ENCODE measurements at regions not wholly inside any gene's neighbourhood (a gene's known extent, or its start where the extent isn't known, plus 50 kb on each side); places are given as distances from the start of the nearest gene placed in this dataset.
"Not testable (repeated sequence)": the region's sequence is repeated elsewhere in the genome, so short reads cannot be mapped to it uniquely, and the experiment has no call there.

DNA sequence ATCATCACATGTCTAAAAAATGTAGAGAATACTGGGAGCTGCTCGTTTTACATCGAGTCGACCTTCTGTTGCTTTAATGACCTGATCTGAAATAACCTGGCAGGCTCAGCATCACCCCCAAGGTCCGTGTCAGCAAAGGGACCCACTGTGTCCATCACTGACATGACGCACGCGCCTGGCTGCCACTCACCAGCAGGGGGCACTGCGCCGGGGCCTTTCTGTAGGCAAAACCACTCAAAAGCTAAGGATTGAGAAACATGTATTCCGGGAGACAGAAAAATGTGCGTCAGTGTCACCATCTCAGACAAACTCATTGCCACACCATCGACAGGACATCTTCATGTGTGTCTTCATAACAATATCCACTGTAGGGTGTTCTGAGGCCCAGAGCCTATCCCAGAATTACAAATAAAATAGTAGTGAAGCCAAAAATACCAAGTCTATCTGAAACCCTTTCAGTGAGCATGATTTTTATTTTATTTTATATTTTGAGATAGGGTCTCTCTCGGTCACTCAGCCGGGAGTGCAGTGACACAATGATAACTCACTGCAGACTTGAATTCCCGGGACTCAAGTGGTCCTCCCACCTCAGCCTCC is 130.3 kb upstream of the LSM14A start:
- DNase-seq, result no peak

DNA sequence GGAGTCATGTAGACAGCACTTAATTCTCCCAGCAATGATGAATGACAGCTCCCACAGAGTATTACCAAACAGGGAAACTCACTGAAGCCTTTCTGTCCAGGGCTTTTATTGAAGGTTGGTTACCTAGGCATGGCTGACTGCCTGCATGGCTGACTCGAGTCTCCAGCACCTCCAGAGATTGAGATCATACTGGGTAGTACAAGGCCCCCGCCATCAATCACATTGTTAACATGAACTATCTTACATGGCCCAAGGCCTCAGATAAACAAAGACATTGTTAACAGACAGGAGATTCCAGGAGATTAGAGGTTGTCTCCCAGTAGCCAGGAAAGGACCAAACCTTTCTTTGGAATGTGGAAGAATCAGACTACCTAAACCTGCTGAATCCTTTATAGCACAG is 128.3 kb upstream of the LSM14A start:
- DNase-seq, result no peak

DNA sequence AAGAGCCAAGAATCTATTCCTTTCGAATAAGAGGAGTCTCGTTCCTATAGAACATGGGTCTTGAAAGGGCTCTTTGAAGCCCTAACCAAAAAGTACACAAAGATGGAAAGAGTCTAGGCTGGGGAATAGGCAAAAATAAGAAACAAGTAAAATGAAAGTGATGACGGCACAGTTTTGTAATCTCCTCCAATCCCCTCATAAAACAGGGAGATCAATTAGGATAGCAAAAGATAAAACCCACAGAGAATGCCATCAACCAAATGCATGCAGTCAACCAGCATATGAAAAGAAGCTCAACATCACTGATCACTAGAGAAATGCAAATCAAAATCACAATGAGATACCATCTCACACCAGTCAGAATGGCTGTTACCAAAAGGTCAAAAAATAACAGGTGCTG is 122.4 kb upstream of the LSM14A start:
- no peak for DNase-seq

DNA sequence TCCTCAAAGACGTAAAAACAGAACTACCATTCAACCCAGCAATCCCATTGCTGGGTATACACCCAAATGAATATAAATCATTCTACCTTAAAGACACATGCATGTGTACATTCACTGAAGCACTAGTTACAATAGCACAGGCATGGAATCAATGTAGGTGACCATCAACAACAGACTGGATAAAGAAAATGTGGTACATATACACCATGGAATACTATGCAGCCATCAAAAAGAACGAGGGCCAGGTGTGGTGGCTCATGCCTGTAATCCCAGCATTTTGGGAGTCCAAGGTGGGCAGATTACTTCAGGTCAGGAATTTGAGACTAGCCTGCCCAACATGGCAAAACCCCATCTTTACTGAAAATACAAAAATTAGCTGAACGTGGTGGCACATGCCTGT is 121.9 kb upstream of the LSM14A start:
- not testable (repeated sequence) for DNase-seq

DNA sequence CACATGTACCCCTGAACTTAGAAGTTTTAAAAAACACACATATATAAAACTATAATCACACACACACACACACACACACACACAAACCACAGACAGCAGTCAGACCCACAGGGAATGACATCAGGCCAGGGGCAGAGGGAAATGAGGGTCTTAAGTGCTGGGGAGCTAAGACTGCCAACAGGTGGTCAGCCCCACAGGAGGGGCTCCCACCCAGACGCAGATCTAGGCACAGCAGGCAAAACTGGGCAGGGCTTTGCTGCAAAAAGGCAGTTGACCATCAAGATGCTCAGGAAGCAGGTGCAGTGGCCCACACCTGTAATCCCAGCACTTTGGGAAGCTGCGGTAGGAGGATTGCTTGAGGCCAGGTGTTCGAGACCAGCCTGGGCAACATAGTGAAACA is 121.0 kb upstream of the LSM14A start:
- no peak for DNase-seq

DNA sequence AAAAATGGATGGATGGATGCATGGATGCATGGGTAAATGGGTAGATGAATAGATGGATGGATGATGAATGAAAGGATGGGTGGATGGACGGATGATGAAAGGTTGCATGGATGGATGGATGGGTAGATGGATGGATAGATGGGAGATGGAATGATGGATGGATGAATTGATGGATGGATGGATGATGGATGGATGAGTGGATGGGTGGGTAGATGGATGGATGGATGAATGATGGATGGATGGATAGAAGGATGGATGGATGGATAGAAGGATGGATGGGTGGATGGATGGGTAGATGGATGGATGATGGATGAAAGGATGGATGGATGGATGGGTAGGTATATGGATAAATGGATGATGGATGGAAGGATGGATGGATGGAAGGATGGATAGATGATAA is 115.1 kb upstream of the LSM14A start:
- DNase-seq, result no peak

DNA sequence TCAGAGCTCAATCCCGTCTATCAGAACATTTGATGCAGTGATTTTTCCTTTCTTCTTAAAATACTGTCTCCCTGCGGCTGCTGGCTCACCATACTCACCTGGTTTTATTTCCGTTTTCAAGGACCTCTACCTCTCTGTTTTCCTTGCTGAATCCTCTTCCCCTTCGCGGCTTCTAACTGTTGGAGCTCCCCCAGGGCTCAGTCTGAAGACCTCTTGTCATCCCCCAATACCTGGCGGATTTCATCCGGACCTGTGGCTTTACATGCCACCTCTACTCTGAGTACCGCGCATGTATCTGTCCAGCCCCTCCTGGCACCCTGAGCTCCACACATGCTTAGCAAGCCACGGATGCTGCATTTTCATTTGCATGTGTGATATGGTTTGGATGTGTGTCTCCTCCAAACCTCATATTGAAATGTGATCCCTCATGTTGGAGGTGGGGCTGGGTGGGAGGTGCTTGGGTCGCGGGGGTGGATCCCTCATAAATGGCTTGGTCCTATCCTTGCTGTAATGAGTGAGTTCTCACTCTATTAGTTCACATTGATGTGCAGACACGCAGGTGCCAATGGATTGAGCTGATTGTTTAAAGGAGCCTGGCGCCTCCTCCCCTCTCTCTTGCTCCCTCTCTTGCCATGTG is 106.2 kb upstream of the LSM14A start:
- no peak for DNase-seq

DNA sequence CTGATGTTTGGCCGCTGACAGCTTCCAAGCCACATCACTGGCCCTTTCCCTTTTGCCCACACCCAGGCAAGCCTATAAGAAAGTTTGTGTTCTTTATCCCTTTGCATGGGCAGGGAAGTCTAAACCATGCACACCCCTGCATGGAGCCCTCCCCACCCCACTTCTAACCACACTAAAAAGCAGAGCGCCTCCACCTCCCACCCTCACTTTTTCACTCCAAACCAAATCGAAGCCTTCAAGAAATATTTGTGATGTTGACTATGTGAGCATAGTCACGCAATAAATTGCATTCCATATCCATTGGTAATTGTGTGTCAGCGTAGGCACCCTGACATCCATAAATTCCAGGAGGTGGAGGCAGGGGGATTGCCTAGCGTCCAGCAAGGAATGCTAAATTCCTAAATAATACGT is 104.4 kb upstream of the LSM14A start:
- DNase-seq, result no peak

DNA sequence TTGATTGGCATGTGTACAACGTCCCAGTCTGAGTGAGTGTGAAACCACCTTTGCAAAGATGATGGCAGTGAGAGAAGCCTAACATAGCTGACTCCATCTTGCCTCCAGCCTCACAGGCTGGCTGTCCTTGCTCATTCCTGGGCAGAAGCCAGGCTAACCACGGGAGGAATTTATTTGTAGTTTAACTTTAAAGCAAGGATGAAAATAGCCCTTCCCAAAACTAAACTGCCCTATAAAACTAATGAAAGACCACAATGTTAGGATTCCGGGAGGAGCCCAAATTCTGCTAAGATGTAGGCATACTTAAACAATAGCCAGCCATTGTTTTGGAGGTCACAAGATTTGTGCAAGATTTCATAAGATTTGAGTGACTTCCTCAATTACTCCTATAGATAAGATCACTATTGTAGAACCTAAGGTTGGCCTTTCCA is 96.6 kb upstream of the LSM14A start:
- no peak for DNase-seq

DNA sequence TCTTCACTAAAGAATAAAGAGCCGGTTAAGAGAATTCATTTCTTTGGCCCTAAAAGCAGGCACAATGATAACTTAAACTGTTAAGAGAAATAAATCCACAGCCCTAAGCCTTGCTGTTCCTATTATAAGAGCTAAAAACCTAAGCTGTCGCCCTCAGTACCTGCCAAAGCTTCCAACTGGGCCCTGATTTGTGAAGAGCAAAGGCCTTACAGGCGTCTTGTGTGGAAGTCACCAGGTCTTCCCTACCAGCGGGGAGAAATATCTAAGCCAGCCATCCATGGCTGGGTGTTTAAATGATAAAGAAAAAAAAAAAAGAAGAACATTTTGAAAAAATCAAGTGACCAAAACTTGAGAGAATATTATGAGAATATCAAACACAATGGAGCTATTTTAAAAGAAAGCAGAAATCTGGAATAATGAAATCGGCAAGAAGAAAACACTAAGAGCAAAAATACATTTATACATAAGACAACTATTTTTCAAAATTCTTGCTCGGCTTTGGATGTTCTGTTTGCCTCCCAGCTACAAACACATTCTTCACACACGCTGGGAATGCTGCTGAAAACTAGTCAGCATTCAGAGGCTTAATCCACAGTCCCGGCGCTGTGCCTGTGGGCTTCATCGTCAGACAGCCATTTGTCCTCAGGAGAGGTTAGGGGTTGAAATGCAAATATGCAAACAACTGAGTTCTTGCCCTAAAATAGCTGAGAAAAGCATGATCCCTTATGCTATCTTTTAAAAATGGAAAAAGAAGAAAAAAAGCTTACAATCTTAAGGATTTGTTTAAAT is 89.8 kb upstream of the LSM14A start:
- no peak for DNase-seq

DNA sequence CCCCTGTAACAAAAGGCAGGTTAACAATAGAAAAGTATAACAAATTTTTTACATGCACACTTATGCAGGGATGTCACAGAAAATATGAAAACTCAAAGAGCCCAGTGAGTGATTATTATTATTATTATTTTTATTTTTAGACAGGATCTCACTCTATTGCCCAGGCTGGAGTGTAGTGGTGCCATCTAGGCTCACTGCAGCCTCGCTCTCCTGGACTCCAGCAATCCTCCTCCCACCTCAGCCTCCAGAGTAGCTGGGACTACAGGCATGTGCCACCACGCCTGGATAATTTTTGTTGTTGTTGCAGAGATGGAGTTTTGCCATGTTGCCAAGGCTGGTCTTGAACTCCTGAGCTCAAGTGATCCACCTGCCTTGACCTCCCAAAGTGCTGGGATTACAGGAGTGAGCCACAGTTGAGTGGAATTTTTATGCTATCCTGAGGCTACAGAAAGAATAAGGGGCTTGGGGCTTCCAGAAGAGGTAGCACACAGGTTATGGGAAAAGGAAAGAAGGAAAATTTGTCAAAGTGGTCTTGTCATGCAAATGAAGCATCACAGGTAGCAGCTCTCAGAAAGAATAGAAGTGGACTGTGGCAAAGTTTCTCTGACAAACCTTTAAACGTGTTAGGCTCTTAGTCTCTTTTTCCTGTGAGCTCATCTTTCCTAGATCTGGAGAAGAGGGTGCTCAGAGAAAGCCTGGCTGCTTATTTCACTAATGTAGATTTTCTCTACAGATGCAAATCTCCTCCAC is 87.7 kb upstream of the LSM14A start:
- no peak for DNase-seq

DNA sequence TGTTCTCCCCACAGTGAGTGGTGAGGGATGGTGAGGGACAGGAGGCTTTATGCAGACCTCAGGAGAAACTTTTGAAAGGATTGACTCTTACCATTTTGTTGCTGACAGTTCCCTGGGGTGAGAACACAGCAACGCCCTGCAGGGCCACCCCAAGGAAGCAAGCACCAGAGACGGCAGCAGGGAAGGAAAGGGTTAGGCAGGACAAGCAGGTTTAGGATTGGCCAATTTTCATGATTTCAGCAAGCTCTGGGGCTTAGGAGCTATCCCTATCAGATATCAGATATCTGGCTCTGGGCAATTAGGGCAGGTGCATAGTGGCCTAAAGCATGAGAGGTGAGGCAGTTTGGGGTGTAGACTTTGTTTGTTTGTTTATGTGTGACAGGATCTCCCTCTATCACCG is 87.0 kb upstream of the LSM14A start:
- no peak for DNase-seq

DNA sequence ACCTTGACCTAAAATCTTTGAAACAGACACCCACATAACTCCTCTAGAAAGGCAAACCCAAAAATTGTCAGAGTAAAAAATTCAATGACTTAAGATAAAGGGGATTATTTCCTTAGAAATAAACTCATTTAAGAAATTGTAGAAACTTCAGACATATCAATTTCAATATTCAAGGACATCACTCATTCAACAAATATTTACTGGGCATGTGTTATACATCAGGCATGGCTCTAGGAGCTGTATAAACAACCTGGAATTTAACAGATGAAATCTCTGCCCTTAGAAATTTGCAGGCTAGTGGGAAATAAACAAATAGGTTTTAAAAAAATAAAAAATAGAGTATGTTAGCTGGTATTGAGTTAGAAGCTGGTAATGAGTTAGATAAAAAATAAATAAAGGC is 84.0 kb upstream of the LSM14A start:
- DNase-seq, result no peak

DNA sequence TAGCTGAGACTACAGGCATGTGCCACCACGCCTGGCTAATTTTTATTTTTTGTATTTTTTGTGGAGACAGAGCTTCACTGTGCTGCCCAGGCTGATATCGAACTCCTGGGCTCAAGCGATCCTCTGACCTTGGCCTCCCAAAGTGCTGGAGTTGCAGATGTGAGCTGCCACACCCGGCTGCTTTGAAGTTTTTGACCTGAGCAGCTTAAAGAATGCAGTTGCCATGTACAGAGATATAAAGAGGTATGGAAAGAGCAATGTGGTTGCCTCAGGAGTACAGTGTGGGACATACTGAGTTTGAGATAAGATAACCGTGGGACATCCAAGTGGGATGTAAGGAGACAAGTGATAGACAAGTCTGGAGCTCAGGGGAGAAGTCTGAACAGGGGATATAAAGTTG is 82.7 kb upstream of the LSM14A start:
- DNase-seq, result no peak

DNA sequence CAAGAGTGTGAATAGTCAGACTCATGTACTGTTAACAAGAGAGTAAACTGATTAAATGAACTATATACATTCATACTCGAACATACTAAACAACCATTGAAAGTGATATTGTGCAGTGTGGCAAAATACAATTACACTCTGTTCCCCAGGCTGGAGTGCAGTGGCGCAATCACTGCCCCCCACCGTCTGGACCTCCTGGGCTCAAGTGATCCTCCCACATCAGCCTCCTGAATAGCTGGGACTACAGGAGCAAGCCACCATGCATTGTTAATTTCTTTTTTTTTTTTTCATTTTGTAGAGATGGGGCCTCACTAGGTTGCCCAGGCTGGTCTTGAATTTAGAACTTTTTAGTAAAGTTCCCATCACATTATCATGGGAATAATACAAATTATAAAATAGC is 77.3 kb upstream of the LSM14A start:
- DNase-seq, result no peak

DNA sequence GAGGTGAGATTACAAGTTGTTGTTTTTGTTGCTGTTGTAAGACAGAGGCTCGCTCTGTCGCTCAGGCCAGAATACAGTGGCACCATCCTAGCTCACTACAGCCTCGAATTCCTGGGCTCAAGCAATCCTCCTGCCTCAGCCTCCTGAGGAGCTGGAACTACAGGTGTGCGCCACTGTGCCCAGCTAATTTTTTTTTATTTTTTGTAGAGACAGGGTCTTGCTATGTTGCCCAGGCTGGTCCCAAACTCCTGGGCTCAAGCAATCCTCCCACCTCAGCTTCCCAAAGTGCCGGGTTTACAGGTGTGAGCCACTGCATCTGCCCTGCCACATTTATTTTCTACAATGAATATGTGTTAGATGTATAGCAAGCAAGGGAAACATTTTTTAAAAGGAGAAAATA is 76.9 kb upstream of the LSM14A start:
- DNase-seq, result not testable (repeated sequence)

DNA sequence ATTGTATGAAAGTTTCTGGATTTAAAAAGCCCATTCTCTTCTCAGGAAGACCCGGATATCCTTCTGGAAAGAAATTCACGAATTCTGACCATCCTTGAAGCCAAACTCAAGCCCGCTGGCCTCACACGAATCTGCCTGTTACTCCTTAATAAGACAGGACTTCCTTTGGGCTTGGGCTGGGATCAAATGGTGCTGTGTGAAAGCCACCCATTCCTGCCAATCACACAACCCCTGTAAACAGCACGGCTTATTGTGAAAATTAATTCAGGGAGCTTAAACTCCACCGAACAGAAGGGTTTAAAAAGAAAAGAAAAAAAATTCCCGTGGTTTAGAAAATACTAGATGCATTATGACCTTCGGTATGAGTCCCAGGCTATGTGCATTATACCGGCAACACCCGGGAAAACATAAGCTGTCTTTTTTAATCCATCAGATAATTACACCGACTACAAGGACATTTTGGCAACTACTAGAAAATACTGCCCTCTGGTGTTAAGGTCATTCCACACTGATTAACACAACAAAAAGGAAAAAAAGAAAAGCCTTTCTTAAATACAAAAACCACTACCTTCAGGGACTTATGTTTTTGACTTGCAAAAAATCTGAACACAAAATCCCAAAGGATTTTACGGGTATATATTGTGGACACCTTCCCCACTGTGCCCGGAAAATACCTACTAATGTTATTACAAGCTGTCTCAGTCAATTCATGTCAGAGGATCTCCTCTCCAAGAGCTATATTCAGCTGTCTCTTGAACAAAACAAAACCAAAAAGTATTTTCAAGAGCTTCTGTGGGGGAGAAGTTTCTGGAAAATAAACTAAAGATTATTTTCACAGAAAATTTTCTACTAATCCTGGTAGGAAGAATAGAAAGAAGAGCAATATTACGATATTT is 76.0 kb upstream of the LSM14A start:
- DNase-seq, result peak; percentile 22

DNA sequence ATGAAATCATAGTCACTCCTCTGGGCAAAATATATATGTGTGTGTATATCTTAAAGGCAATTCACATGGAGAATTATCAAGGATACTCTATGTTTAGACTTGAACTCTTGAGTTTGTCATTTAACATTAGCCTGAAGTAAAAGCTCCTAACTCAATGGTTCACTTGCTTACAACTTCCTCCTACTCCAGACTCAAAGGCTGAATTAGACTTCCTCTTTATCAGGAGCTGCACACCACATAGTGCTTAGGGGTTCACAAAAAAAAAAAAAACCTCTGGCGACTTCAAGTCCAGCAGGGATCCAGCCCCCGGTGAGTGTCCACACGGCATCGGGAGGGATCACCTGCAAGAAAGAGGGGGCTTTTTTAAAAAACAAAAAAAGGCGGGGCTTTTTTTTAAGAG is 68.2 kb upstream of the LSM14A start:
- no peak for DNase-seq

DNA sequence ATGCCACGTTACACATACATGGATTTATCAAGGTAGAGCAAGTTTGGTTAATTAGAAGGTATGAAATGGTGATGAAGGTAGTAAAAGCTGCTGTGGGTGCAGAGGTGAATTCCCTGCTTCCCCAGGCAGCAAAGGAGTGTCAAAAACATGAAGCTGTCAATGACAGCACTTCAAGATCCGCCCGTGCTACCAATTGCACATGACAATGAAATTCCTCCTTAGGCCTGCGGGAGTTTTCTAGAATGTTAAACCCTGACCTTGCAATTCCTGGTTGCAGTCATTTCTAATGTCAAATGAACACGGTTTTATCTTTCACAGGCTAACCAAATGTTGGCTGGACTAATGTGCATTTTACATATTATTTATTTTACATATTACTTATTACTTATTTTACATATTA is 67.7 kb upstream of the LSM14A start:
- no peak for DNase-seq

DNA sequence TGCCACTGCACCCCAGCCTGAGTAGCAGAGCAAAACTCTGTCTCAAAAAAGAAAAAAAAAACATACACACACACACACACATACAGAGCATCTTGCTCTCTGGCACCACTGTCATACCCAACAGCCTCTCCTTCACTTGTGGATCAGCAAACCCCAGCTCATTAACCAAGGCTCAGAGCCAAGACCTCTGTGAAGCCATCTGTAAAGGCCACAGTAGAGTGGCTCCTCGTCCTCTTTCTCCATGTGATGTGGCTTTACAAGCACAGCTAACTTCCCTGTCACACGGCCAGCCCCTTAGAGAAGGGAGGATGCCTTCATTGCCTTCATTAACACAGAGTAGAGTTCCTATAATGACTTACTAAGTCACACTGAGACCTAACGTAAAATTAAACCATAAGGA is 62.7 kb upstream of the LSM14A start:
- no peak for DNase-seq

DNA sequence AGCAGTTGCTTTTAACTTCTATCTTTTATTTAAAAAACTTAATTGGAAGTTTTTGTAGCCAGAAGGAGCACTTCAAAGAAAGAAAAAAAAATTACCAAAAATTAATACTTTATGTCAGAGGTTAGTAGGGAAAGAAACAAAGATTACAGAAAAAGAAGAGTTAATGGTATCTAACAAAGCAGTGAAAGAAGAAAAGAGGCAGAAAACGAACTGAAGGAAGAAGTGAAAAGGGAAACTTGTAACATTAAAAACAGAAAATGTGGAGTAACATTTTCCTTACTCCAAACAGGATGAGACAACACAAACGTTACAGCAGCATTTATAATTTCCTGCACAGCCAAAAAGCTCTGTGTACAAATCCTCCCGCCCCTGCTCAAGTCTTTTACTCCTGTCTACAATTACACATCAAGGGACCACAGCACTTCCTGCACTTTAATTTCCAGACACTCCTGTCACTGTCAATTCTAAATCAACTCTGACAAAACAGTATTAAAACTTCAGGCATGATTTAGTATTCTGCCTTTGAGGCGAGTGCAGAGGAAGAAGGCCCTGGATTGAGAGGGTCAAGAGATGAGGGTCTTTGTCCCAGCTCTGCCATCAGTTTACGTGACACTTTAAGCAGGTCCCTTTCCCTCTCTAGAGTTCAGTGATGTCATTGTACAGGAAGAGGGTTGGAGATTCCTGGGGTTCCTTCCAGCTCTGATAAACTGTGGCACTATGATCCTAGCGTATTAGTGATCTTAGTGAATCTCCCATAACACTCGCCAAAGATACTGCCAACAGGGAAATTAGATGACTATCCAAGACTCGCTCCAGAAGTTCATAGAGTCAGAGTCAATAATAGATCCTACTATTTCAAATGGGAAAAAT is 53.2 kb upstream of the LSM14A start:
- DNase-seq, result no peak

DNA sequence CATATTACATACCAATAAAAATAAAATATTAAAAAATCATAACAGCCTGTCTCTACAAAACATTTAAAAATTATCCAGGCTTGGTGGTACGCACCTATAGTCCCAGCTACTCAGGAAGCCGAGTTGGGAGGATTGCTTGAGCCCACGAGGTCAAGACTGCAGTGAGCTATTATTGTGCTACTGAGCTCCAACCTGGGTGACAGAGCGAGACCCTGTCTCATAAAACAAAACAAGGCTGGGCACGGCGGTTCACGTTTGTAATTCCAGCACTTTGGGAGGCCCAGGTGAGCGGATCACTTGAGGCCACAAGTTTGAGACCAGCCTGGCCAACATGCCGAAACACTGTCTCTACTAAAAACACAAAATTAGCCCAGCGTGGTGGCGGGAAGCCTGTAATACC is 52.2 kb upstream of the LSM14A start:
- DNase-seq, result no peak
